OCI-LY7 (cell line): ENCODE measurements at regions not wholly inside any gene's neighbourhood (a gene's known extent, or its start where the extent isn't known, plus 50 kb on each side); places are given as distances from the start of the nearest gene placed in this dataset.

Experiments
- CTCF ChIP-seq: fragments of 200-600 bp; sonication (generic); conservative IDR thresholded peaks from 2 replicates; pipeline ENCODE4 v1.5.1; 2014; ENCODE audit warnings: mild to moderate bottlenecking, antibody characterized with exemption, low read length, moderate library complexity, mixed read lengths
- EZH2phosphoT487 ChIP-seq: fragments of 200-600 bp; sonication (generic); IDR thresholded peaks from 2 replicates; pipeline ENCODE4 v1.6.1; 2018; ENCODE audit warnings: low read depth, borderline replicate concordance, mild to moderate bottlenecking, mixed run types, antibody characterized with exemption, low read length, moderate library complexity, mixed read lengths

DNA sequence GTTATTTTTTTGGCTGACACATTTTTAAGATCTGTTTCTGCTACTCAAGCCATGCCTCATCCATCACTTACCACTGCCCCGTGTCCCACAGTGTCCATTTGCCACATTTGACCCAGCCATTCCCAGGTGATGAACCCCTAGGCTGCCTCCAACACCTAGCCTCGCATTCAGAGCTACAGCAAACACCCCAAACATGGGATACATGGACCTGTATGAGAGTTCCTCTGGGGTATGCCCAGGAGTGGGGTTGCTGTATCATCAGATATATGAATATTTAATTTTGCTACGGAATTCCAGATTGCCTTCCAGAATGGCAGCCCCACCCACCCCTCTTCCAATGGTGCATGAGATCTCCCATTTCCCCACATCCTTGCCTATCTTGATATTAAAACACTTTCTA lies 190.1 kb upstream of the RNF32 start:
- TF ChIP-seq CTCF: no peak
- no peak for TF ChIP-seq EZH2phosphoT487
